IgD-negative memory B cell (primary cell): ENCODE measurements at regions not wholly inside any gene's neighbourhood (a gene's known extent, or its start where the extent isn't known, plus 50 kb on each side); places are given as distances from the start of the nearest gene placed in this dataset.

Experiments used
- H3K27ac Mint-ChIP-seq, 3 donors: one replicate each; pipeline ENCODE4 v1.8.0; 2020 to 2022; ENCODE audit warnings: mild to moderate bottlenecking in 3 of 3, mixed read lengths in 3 of 3, moderate library complexity in 1 of 3
- H3K27me3 Mint-ChIP-seq: one replicate; pipeline ENCODE4 v1.8.0; 2021; ENCODE audit warnings: mixed read lengths
- H3K36me3 Mint-ChIP-seq: one replicate; pipeline ENCODE4 v1.8.0; 2020; ENCODE audit warnings: mild to moderate bottlenecking, mixed read lengths
- H3K4me1 Mint-ChIP-seq, 3 donors: one replicate each; pipeline ENCODE4 v1.8.0; 2020 to 2022; ENCODE audit warnings: mixed read lengths in 3 of 3, mild to moderate bottlenecking in 1 of 3
- H3K4me3 Mint-ChIP-seq, 4 donors: one replicate each; pipeline ENCODE4 v1.8.0; 2020 to 2022; ENCODE audit warnings: mild to moderate bottlenecking in 4 of 4, mixed read lengths in 4 of 4, moderate library complexity in 3 of 4
- H3K9me3 Mint-ChIP-seq, 3 donors: one replicate each; pipeline ENCODE4 v1.8.0; 2020 to 2021; ENCODE audit warnings: mixed read lengths in 3 of 3, mild to moderate bottlenecking in 1 of 3

DNA sequence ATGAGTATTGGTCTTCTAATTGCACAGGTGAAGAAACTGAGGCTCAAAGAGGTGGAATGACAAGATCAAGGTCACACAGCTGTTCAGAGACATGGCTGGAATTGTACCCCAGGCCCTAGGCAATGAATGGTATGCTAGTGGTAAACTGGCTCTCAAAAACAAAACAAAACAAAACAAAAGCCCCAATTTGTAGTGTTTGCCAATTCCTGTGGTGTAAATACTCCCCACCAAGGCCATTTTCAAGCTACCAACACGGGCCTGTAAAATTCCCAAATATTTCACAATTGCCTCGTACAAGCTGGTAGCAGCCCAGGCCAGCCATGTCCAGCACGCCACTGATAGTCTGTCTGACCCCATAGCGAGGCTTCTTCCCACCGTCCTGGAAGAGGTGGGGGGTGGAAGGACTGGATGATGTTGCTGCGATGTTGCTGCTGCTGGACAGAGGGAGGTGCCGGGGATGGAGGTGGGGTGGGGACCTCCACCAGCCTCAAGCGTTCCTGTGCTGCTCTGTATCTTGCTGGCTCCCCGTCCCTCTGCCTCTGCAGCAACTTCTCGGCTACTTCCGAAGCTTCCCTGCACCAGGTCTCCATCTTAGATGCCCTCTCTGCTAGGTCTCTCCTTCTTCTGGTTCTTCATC is 62.2 kb upstream of the RUNX3 start:
- Mint-ChIP-seq H3K27ac (peak overlapping the region in 1 of 3 donors; percentile 89), H3K9me3 (peaks cover 0 to 4% (median under 1%) of the 10 kb centered on the region in 3 donors), H3K4me1 (peaks cover 6 to 20% (median 18%) of the 10 kb centered on the region in 3 donors)

DNA sequence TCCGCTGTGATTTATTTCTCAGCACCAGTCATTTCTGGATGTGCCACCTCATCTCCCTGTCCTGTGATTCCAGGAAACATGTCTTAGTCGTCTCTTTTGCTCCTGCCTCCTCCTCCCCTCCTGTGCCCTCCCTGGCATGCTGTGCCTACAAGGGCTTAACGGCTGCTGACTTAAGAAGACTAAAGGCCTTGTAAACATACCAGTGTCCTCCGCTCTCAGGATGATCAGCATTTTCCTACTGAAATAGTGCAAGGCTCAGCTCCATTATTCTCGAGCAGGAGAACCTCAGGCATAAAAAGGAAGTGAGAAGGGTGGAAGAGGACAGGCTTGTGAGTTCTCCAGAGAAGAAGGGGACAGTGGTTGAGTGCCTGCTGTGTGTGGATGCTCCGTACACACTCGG is 61.6 kb upstream of the RUNX3 start:
- Mint-ChIP-seq H3K4me1 (peaks cover 3 to 20% (median 18%) of the 10 kb centered on the region in 3 donors), H3K9me3 (peaks cover 0 to 4% (median 0%) of the 10 kb centered on the region in 3 donors), H3K27ac (peak overlapping the region in 1 of 3 donors; percentile 64), H3K4me3 (peak overlapping the region in 1 of 4 donors; percentile 78), H3K27me3 (peaks cover 7% of the 10 kb centered on the region), H3K36me3 (no peaks in the 10 kb centered on the region)

More for the DNA sequence above, 62.2 kb upstream of the RUNX3 start:
- Mint-ChIP-seq H3K27me3 (peaks cover 7% of the 10 kb centered on the region), H3K4me3 (peak overlapping the region in 1 of 4 donors; percentile 61), H3K36me3 (no peaks in the 10 kb centered on the region)

DNA sequence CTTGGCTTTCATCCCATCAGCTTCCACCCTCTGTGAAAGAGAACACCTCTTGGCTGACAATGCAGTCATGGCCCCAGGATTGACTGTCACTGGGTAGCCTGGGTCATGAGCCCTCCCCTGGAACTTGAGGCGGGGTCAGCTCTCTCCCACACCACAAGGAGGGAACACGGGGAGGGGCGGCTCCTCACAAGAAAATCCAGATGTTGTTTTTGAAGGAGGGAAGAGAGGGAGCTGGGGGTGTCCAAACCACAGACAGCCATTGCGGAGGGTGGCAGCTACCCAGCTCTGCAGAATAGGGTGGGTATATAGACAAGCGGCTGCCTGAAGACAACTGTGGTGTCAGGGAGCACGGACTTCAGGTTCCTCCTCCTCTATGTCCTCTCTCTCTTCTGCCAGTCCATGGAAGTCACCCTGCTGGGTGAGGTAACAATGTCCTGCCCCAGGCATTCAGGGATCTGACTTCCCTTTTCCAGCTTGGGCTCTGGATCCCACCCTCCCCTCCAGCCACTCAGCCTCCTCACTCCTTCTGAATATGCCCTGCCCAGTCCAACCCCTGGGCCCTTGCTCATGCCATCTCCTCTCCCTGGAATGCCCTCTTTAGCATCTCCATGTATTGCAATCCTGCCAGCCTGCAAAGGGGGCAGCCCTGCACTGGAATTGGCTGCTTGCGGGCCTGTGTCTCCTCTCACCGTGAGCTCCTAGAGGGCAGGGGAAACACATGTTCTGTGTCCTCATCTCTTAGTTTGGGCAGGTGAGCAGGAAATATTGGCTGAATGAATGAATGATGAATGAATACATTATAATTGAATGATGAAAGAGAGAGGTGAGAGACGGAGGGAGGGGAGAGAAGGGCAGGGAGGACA is 60.9 kb upstream of the RUNX3 start:
- H3K9me3 Mint-ChIP-seq: peaks cover 0 to 4% (median 0%) of the 10 kb centered on the region in 3 donors
- peaks cover 3 to 20% (median 18%) of the 10 kb centered on the region in 3 donors for H3K4me1 Mint-ChIP-seq
- H3K36me3 Mint-ChIP-seq: no peaks in the 10 kb centered on the region
- no peak overlapping the region for H3K27ac Mint-ChIP-seq
- H3K27me3 Mint-ChIP-seq: peaks cover 7% of the 10 kb centered on the region
- H3K4me3 Mint-ChIP-seq: peak overlapping the region in 1 of 4 donors; percentile 78

GRCh38 chr1:24990136-24990535 is 60.1 kb upstream of the RUNX3 start:
- Mint-ChIP-seq H3K4me3 (no peak overlapping the region), H3K9me3 (peaks cover 0 to 4% (median 0%) of the 10 kb centered on the region in 3 donors), H3K27me3 (peaks cover 7% of the 10 kb centered on the region), H3K27ac (no peak overlapping the region), H3K4me1 (peaks cover 3 to 20% (median 18%) of the 10 kb centered on the region in 3 donors), H3K36me3 (no peaks in the 10 kb centered on the region)

DNA sequence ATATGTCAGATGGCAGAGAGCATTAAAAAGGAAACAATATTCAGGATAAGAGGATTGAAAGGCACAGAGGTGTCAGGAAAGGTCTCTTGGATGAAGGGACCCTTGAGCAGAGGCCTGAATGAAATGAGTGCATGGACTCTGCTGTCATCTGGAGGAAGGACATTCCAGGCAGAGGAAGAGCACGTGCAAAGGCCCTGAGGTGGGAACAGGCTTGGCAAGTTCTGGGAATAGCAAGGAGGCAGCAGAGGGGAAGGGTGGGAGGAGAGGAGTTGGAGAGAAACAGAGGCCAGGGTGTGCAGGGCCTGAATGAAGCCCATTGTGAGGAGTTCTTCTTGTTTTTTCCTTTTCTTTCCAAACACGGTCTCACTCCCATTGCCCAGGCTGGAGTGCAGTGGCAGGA is 59.0 kb upstream of the RUNX3 start:
- H3K4me1 Mint-ChIP-seq: peaks cover 3 to 20% (median 17%) of the 10 kb centered on the region in 3 donors
- no peak overlapping the region for H3K4me3 Mint-ChIP-seq
- H3K36me3 Mint-ChIP-seq: no peaks in the 10 kb centered on the region
- peaks cover 0 to 4% (median 0%) of the 10 kb centered on the region in 3 donors for H3K9me3 Mint-ChIP-seq
- peaks cover 7% of the 10 kb centered on the region for H3K27me3 Mint-ChIP-seq
- peak overlapping the region in 1 of 3 donors; percentile 23 for H3K27ac Mint-ChIP-seq

GRCh38 chr1:24988558-24988912 is 58.5 kb upstream of the RUNX3 start:
- H3K27ac Mint-ChIP-seq: no peak overlapping the region
- H3K27me3 Mint-ChIP-seq: peaks cover 7% of the 10 kb centered on the region
- H3K9me3 Mint-ChIP-seq: peaks cover 0 to 4% (median 0%) of the 10 kb centered on the region in 3 donors
- H3K4me1 Mint-ChIP-seq: peaks cover 3 to 20% (median 17%) of the 10 kb centered on the region in 3 donors
- H3K36me3 Mint-ChIP-seq: no peaks in the 10 kb centered on the region
- H3K4me3 Mint-ChIP-seq: no peak overlapping the region

DNA sequence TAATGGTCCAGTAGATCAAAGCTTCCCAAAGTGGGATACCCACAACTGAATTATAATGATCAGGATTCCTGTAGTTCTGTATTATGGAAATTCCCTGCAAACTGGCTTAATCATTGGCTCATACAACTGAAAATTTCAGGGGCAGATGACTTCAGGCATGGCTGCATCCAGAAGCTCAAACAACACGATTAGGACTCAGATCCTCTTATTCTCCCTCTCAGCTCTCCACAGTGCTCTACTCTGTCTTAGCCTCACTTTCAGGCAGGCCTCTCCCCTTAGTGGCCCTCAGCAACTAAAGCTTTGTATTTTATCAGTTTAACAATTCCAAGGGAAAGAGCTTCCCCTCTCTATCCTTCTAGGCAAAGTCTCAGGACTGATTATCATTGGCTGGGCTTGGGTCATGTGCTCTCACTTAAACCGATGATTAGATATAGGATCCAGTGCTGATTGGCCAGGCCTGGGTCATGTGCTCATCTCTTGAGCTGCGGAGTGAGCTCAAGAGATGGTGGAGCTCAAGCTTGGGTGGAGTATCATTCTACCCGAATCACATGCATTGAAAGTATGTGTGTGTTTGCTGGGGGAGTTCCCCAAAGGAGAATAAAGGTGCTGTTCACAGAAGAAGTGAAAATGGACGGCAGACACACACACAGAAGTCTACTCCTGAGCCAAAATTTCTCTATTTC is 57.9 kb upstream of the RUNX3 start:
- H3K27ac Mint-ChIP-seq: peak overlapping the region in 2 of 3 donors; percentile 68 to 83
- H3K4me3 Mint-ChIP-seq: peak overlapping the region in 3 of 4 donors; percentile 21 to 55 (median 53)
- H3K36me3 Mint-ChIP-seq: no peaks in the 10 kb centered on the region

GRCh38 chr1:24987424-24987823 is 57.3 kb upstream of the RUNX3 start:
- Mint-ChIP-seq H3K27ac (peak overlapping the region in 1 of 3 donors; percentile 75), H3K4me1 (peaks cover 5 to 15% (median 13%) of the 10 kb centered on the region in 3 donors), H3K27me3 (peaks cover 7% of the 10 kb centered on the region), H3K36me3 (no peaks in the 10 kb centered on the region), H3K4me3 (no peak overlapping the region), H3K9me3 (peaks cover 0 to 4% (median 0%) of the 10 kb centered on the region in 3 donors)

More for the DNA sequence above, 57.9 kb upstream of the RUNX3 start:
- H3K4me1 Mint-ChIP-seq: peaks cover 3 to 20% (median 17%) of the 10 kb centered on the region in 3 donors
- peaks cover 7% of the 10 kb centered on the region for H3K27me3 Mint-ChIP-seq
- peaks cover 0 to 4% (median 0%) of the 10 kb centered on the region in 3 donors for H3K9me3 Mint-ChIP-seq

DNA sequence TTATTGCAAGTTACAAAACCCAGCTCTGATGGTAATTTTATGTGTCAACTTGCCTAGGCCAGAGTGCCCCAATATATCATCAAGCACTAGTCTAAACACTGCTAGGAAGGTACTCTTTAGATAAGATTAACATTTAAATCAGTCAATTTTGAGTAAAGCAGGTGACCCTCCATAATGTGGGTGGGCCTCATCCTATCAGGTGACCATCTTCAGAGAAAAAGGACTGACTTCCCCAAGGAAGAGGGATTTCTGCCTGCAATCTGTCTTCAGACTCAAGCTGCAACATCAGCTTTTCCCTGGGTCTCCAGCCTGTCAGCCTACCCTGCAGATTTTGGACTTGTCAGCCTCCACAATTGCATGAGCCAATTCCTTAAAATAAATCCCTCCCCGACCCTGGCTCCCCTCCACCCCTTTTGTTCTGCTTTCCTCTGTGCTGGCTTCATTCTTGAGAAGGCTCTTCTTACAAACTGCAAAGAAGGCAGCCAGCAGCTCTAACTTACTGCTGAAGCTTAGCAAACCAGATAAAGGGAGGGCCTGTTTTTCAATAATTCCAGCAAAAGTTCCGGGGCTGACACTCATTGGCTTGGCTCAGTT is 56.4 kb upstream of the RUNX3 start:
- no peak overlapping the region for H3K4me3 Mint-ChIP-seq
- H3K27me3 Mint-ChIP-seq: peaks cover 3% of the 10 kb centered on the region
- peaks cover 0 to 4% (median 0%) of the 10 kb centered on the region in 3 donors for H3K9me3 Mint-ChIP-seq
- peaks cover 5 to 15% (median 10%) of the 10 kb centered on the region in 3 donors for H3K4me1 Mint-ChIP-seq
- peak overlapping the region in 1 of 3 donors; percentile 75 for H3K27ac Mint-ChIP-seq
- H3K36me3 Mint-ChIP-seq: no peaks in the 10 kb centered on the region

- H3K4me3 Mint-ChIP-seq: peak overlapping the region in 1 of 4 donors; percentile 48
- peaks cover 5 to 15% (median 10%) of the 10 kb centered on the region in 3 donors for H3K4me1 Mint-ChIP-seq
- peak overlapping the region in 1 of 3 donors; percentile 38 for H3K27ac Mint-ChIP-seq
- H3K36me3 Mint-ChIP-seq: no peaks in the 10 kb centered on the region
- H3K27me3 Mint-ChIP-seq: peaks cover 3% of the 10 kb centered on the region
- H3K9me3 Mint-ChIP-seq: peaks cover 0 to 4% (median 0%) of the 10 kb centered on the region in 3 donors
These were observed 55.7 kb upstream of the RUNX3 start for GRCh38 chr1:24985737-24986136.

DNA sequence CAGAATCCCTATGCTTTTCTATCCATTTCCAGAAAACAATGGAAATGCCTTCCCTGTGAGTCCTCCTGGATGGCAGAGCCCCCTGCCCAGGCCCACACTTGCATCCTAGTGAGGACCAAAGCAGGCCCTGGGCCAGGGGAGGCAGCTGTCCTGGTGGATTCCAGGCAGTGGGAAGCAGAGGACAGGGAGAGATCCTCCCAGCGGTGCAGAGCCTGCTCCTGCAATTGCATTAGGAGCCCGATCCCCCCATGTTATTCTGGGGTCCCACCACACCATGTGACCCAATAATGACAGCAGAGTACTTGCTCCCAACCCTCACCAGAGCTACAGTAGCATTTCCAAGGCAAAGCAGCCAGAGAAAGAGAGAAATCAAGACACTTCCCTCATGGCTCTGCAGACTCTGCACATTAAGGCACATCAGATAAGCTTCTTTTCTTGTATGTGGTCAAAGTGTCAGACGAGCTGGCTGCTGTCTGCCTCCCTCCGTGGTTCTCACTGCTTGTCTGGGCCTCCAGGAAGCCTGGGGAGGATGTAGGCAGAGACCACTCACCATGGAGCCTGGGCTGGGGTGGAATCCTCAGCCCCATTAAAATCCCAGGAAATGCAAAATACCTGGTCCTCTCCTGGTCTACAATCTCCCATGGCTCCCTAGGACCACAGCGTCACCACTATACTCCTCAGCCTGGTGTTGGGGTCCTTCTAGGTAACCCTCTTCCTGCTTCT is 54.9 kb upstream of the RUNX3 start:
- Mint-ChIP-seq H3K4me1 (peaks cover 5 to 14% (median 10%) of the 10 kb centered on the region in 3 donors), H3K9me3 (peaks cover 0 to 4% (median 0%) of the 10 kb centered on the region in 3 donors), H3K4me3 (no peak overlapping the region), H3K36me3 (peaks cover 2% of the 10 kb centered on the region), H3K27ac (peak overlapping the region in 1 of 3 donors; percentile 38), H3K27me3 (peaks cover 2% of the 10 kb centered on the region)

DNA sequence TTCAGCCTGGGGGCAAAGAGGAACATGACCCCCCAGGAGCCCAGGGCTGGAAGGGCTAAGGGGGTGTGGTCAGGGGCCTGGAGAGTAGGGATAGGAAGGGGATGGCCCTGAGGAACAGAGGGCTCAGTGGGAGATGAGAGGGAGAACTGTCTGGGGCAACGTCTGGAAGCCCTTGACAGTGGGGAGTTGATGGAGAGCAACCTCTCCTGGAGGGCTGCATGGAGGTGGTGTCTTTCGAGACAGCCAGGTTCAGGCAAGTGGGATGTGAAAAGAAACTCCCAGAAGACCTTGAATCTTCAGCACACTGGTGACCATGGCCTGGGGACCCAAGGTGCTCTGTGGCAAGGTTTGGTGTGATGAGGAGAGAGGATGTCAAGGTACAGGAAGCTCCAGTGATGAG is 54.2 kb upstream of the RUNX3 start:
- H3K36me3 Mint-ChIP-seq: peaks cover 2% of the 10 kb centered on the region
- H3K4me3 Mint-ChIP-seq: no peak overlapping the region
- no peak overlapping the region for H3K27ac Mint-ChIP-seq
- H3K9me3 Mint-ChIP-seq: peaks cover 0 to 4% (median 0%) of the 10 kb centered on the region in 3 donors
- peaks cover 5 to 10% (median 8%) of the 10 kb centered on the region in 3 donors for H3K4me1 Mint-ChIP-seq
- peaks cover 2% of the 10 kb centered on the region for H3K27me3 Mint-ChIP-seq

DNA sequence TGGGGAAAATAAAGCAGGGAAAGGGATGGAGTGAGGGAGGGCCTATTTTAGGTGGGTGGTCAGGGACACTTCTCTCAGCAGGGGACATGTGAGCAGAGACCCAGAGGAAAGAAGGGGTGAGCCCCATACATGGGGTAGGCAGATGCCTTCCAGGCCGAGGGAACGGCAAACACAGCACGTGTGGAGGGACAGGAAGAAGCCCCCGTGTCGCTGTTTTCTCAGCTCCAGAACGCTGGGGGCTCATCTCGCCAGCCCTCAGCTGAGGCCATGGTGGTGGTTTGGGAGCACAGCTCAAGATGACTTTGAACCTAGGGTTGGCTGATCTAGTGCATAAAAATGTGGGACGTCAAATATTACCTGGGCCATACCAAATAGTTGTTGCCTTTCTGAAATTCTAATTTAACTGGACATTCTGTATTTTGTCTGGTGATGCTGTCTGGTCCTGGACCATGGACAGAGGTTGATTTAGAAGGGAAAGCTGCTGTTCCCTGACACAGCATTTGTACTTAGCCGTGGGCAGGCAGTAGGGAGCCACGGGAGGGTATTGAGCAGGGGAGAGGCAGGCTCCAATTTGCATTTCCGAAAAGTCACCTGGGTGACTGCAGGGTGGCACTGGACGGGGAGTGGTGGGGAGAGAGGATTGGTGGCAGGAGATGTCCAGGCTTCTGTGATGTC is 53.1 kb upstream of the RUNX3 start:
- Mint-ChIP-seq H3K9me3 (peaks cover 0 to 3% (median 3%) of the 10 kb centered on the region in 3 donors), H3K36me3 (peaks cover 2% of the 10 kb centered on the region), H3K27me3 (no peaks in the 10 kb centered on the region), H3K4me1 (peaks cover 3 to 5% (median 3%) of the 10 kb centered on the region in 3 donors), H3K4me3 (no peak overlapping the region), H3K27ac (no peak overlapping the region)
